Mesenchymal stem cell (in vitro differentiated cells and primary cell): ENCODE measurements at regions not wholly inside any gene's neighbourhood (a gene's known extent, or its start where the extent isn't known, plus 50 kb on each side); places are given as distances from the start of the nearest gene placed in this dataset.

ENCODE experiments used
- DNase-seq: peaks from one replicate; pipeline ENCODE4 v3.0.0-alpha.2; 2013
- H2AFZ ChIP-seq: one replicate; pipeline ENCODE4 v1.6.1; 2013; ENCODE audit warnings: low read depth, mild to moderate bottlenecking, control low read depth, inconsistent platforms, low read length, moderate library complexity
- H2AK5ac ChIP-seq: 2 replicates; pipeline ENCODE4 v1.6.1; 2013; ENCODE audit warnings: low read length, moderate library complexity, mild to moderate bottlenecking, inconsistent platforms; ENCODE audit not compliant: severe bottlenecking
- H2BK120ac ChIP-seq: one replicate; pipeline ENCODE4 v1.6.1; 2013; ENCODE audit warnings: low read depth, mild to moderate bottlenecking, inconsistent platforms, low read length, moderate library complexity
- H2BK12ac ChIP-seq, 2 experiments: one replicate each; pipeline ENCODE4 v1.6.1; 2013; ENCODE audit warnings: inconsistent platforms in 2 of 2, low read length in 2 of 2, mild to moderate bottlenecking in 2 of 2, moderate library complexity in 2 of 2, control low read depth in 1 of 2
- H2BK15ac ChIP-seq: one replicate; pipeline ENCODE4 v1.6.1; 2013; ENCODE audit warnings: mild to moderate bottlenecking, low read depth, inconsistent platforms; ENCODE audit not compliant: poor library complexity, severe bottlenecking
- H2BK5ac ChIP-seq: 2 replicates; pipeline ENCODE4 v1.6.1; 2013; ENCODE audit warnings: low read depth, mild to moderate bottlenecking, low read length, control low read depth, inconsistent platforms; ENCODE audit not compliant: poor library complexity, severe bottlenecking
- H3K14ac ChIP-seq, 2 experiments: one replicate each; pipeline ENCODE4 v1.6.1; 2013; ENCODE audit warnings: inconsistent platforms in 2 of 2, low read length in 2 of 2, control low read depth in 1 of 2, mild to moderate bottlenecking in 1 of 2, moderate library complexity in 1 of 2
- H3K18ac ChIP-seq, 2 experiments: one replicate each; pipeline ENCODE4 v1.6.1; 2013; ENCODE audit warnings: inconsistent platforms in 2 of 2, low read length in 2 of 2, control low read depth in 1 of 2, low read depth in 1 of 2, mild to moderate bottlenecking in 1 of 2
- H3K23ac ChIP-seq, 2 experiments: one replicate each; pipeline ENCODE4 v1.6.1; 2013; ENCODE audit warnings: inconsistent platforms in 2 of 2, low read length in 2 of 2, mild to moderate bottlenecking in 2 of 2, moderate library complexity in 2 of 2, control low read depth in 1 of 2
- H3K27ac ChIP-seq: 2 replicates; pipeline ENCODE4 v1.5.1; 2013; ENCODE audit warnings: mild to moderate bottlenecking, moderate library complexity, low read length, control low read depth, inconsistent platforms; ENCODE audit not compliant: poor library complexity, severe bottlenecking
- H3K27me3 ChIP-seq, 2 experiments: 2 replicates each; pipeline versions ENCODE4 v1.6.1 to v1.7.0; 2013; ENCODE audit warnings: low read length in 2 of 2, mild to moderate bottlenecking in 2 of 2, moderate library complexity in 2 of 2, control low read depth in 1 of 2, inconsistent platforms in 1 of 2; ENCODE audit not compliant: control insufficient read depth in 1 of 2, insufficient read depth in 1 of 2
- H3K36me3 ChIP-seq, 2 experiments: 2 replicates each; pipeline versions ENCODE4 v1.6.1 to v1.7.0; 2013; ENCODE audit warnings: low read length in 2 of 2, control low read depth in 1 of 2, inconsistent platforms in 1 of 2, low read depth in 1 of 2, mild to moderate bottlenecking in 1 of 2; ENCODE audit not compliant: insufficient read depth in 2 of 2, control insufficient read depth in 1 of 2
- H3K4ac ChIP-seq, 2 experiments: one replicate each; pipeline ENCODE4 v1.6.1; 2013; ENCODE audit warnings: inconsistent platforms in 2 of 2, low read length in 2 of 2, mild to moderate bottlenecking in 2 of 2, moderate library complexity in 2 of 2, control low read depth in 1 of 2, low read depth in 1 of 2
- H3K4me1 ChIP-seq: 2 replicates; pipeline ENCODE4 v1.6.1; 2013; ENCODE audit warnings: low read depth, low read length, control low read depth; ENCODE audit not compliant: control insufficient read depth, insufficient read depth
- H3K4me2 ChIP-seq: 2 replicates; pipeline ENCODE4 v1.6.1; 2013; ENCODE audit warnings: low read length, mild to moderate bottlenecking, inconsistent platforms; ENCODE audit not compliant: poor library complexity, severe bottlenecking
- H3K4me3 ChIP-seq, 2 experiments: 2 replicates each; pipeline versions ENCODE4 v1.5.1 to v1.7.0; 2013; ENCODE audit warnings: low read length in 2 of 2, mild to moderate bottlenecking in 2 of 2, control low read depth in 1 of 2, low read depth in 1 of 2; ENCODE audit not compliant: insufficient read depth in 1 of 2
- H3K79me1 ChIP-seq: replicated peaks from 2 replicates; pipeline ENCODE4 v1.6.1; 2013; ENCODE audit warnings: mild to moderate bottlenecking, control low read depth, low read length, inconsistent platforms; ENCODE audit not compliant: poor library complexity, severe bottlenecking
- H3K9ac ChIP-seq: 2 replicates; pipeline ENCODE4 v1.7.0; 2013; ENCODE audit warnings: mild to moderate bottlenecking, low read length, moderate library complexity
- H3K9me3 ChIP-seq: 2 replicates; pipeline ENCODE4 v1.7.0; 2013; ENCODE audit warnings: mild to moderate bottlenecking, low read length; ENCODE audit not compliant: control insufficient read depth
- H4K8ac ChIP-seq: one replicate; pipeline ENCODE4 v1.6.1; 2013; ENCODE audit warnings: inconsistent platforms, mild to moderate bottlenecking, low read length, moderate library complexity
- H4K91ac ChIP-seq: one replicate; pipeline ENCODE4 v1.6.1; 2013; ENCODE audit warnings: mild to moderate bottlenecking, low read length, inconsistent platforms
- WGBS: methylation state at CpG from one replicate; pipeline ENCODE4 v1.1.7; 2013; ENCODE audit warnings: mixed read lengths; 5-methylcytosine and 5-hydroxymethylcytosine counted together

DNA sequence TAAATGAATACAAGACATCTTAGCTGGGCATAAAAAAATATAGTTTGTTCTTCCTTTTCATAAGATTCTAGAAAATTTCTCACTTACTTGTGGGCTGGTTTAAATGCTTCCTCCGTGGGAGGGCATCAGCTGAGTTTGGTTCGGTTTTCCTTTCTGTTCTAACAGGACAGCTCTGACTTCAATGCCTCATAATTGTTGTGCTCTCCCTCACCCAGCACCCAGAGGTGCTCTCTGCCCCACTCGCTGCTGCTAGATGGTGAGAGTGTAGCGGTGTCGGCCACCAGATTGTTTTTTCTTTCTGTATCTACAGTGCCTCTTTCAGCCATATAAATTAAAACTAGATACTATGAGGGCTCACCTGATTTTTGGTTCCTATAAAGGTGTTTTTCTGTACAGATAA lies 407.2 kb upstream of the CDH7 start:
- H3K4ac ChIP-seq, result no peak overlapping the region
- no peak overlapping the region for H3K4me2 ChIP-seq
- no peak overlapping the region for H3K4me3 ChIP-seq
- H2BK15ac ChIP-seq, result no peak overlapping the region
- no peak overlapping the region for H2BK12ac ChIP-seq
- 100% methylated on average over 2 of the region's 5 CpGs for WGBS
- H4K8ac ChIP-seq, result no peak overlapping the region
- H2AK5ac ChIP-seq, result no peak overlapping the region
- no peaks in the 10 kb centered on the region for H3K79me1 ChIP-seq
- H3K18ac ChIP-seq, result no peak overlapping the region
- H4K91ac ChIP-seq, result no peak overlapping the region
- no peak overlapping the region for H2BK120ac ChIP-seq
- H3K36me3 ChIP-seq, result no peaks in the 10 kb centered on the region
- H3K9ac ChIP-seq, result no peak overlapping the region
- no peak for DNase-seq
- no peak overlapping the region for H3K14ac ChIP-seq
- H3K23ac ChIP-seq, result no peak overlapping the region
- H3K9me3 ChIP-seq, result peaks cover 13% of the 10 kb centered on the region
- H2AFZ ChIP-seq, result no peak overlapping the region
- no peaks in the 10 kb centered on the region for H3K27me3 ChIP-seq
- H3K27ac ChIP-seq, result no peak overlapping the region
- H2BK5ac ChIP-seq, result no peak overlapping the region
- no peaks in the 10 kb centered on the region for H3K4me1 ChIP-seq

DNA sequence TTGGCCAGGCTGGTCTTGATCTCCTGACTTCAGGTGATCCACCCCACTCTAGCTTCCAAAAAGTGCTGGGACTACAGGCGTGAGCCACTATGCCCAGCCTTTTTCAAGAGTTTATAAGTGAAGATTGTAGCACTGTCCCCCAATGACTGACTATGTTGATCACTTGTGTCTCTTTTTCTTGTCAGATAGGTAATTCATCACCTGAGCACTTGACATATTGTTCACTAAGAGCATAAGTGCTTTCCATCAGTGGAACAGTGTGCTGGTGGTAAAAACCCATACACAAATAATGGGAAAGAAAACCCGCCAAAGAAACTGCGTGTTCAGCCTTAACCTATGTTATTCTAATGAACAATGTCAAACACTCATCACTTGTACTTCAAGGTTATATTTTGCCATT lies 414.4 kb upstream of the CDH7 start:
- no peaks in the 10 kb centered on the region for H3K27me3 ChIP-seq
- H3K4ac ChIP-seq, result no peak overlapping the region
- no peak overlapping the region for H2BK120ac ChIP-seq
- no peaks in the 10 kb centered on the region for H3K9me3 ChIP-seq
- H3K4me2 ChIP-seq, result no peak overlapping the region
- no peaks in the 10 kb centered on the region for H3K36me3 ChIP-seq
- no peak overlapping the region for H2BK12ac ChIP-seq
- no peak overlapping the region for H2BK15ac ChIP-seq
- H3K14ac ChIP-seq, result no peak overlapping the region
- no peak overlapping the region for H3K23ac ChIP-seq
- no peak overlapping the region for H4K8ac ChIP-seq
- H3K4me1 ChIP-seq, result no peaks in the 10 kb centered on the region
- H3K79me1 ChIP-seq, result no peaks in the 10 kb centered on the region
- H4K91ac ChIP-seq, result no peak overlapping the region
- no peak overlapping the region for H2AFZ ChIP-seq
- no peak overlapping the region for H3K9ac ChIP-seq
- no peak overlapping the region for H2AK5ac ChIP-seq
- H3K4me3 ChIP-seq, result no peak overlapping the region
- no peak overlapping the region for H2BK5ac ChIP-seq
- no peak overlapping the region for H3K27ac ChIP-seq
- H3K18ac ChIP-seq, result no peak overlapping the region
- DNase-seq, result no peak
- 87% methylated on average over 2 of the region's 3 CpGs for WGBS

DNA sequence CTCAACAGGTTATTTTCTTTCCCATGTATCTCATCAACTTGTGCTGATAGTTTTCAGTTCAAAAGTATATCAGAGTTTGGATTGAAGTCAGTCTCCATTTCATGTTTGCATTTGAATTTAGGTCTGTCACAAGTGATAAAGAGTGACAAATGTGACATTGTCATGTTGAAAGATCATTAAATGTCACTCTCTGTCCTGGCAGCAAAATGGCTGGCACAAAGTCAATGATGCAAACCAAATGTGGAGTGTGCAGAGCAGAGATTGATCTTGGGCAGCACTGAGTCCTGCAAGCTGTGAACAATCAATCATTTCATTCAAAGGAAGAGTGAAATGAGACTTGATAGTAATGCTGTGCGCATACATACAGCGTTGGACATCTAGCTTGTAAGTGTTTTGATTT lies 421.8 kb upstream of the CDH7 start:
- H3K27me3 ChIP-seq, result no peaks in the 10 kb centered on the region
- WGBS, result no CpG with 5 or more reads among the region's 2 CpGs
- no peak overlapping the region for H3K4me2 ChIP-seq
- no peaks in the 10 kb centered on the region for H3K4me1 ChIP-seq
- no peak overlapping the region for H4K8ac ChIP-seq
- no peak overlapping the region for H3K18ac ChIP-seq
- no peak overlapping the region for H2BK12ac ChIP-seq
- DNase-seq, result no peak
- no peak overlapping the region for H3K4ac ChIP-seq
- H3K79me1 ChIP-seq, result no peaks in the 10 kb centered on the region
- no peak overlapping the region for H3K4me3 ChIP-seq
- H3K9ac ChIP-seq, result no peak overlapping the region
- no peak overlapping the region for H3K27ac ChIP-seq
- H2BK120ac ChIP-seq, result no peak overlapping the region
- H2BK15ac ChIP-seq, result no peak overlapping the region
- no peak overlapping the region for H2AK5ac ChIP-seq
- H3K23ac ChIP-seq, result no peak overlapping the region
- no peak overlapping the region for H2BK5ac ChIP-seq
- no peak overlapping the region for H4K91ac ChIP-seq
- no peak overlapping the region for H2AFZ ChIP-seq
- no peaks in the 10 kb centered on the region for H3K9me3 ChIP-seq
- H3K36me3 ChIP-seq, result no peaks in the 10 kb centered on the region
- no peak overlapping the region for H3K14ac ChIP-seq

DNA sequence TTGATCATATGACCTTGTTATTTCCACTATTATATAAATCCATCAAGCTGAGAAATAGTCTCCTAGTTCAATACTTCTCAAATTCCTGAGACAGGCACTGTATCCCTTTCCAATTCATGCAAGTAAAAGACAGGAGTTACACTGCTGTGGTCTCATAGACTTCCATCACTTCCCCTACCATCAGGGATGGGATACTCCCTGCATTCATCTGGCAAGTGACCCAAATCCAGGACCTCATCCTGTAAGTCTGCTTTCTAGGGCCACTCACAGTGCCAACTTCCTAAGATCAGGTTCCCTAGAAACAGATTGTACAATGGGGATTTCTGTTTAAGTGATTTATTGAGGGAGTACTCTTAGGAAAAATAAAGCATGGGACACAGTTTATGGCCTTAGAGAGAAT lies 424.0 kb upstream of the CDH7 start:
- Histone ChIP-seq H3K9ac (no peak overlapping the region), H2AK5ac (no peak overlapping the region), H2AFZ (no peak overlapping the region), H3K14ac (no peak overlapping the region), H3K9me3 (no peaks in the 10 kb centered on the region), H3K79me1 (no peaks in the 10 kb centered on the region), H3K4me1 (no peaks in the 10 kb centered on the region), H2BK120ac (no peak overlapping the region), H3K4me2 (no peak overlapping the region), H2BK12ac (no peak overlapping the region), H3K18ac (no peak overlapping the region), H3K36me3 (no peaks in the 10 kb centered on the region), H3K4ac (no peak overlapping the region), H3K23ac (no peak overlapping the region), H4K91ac (no peak overlapping the region), H4K8ac (no peak overlapping the region), H3K4me3 (no peak overlapping the region), H2BK5ac (no peak overlapping the region), H2BK15ac (no peak overlapping the region), H3K27me3 (no peaks in the 10 kb centered on the region), H3K27ac (no peak overlapping the region)
- DNase-seq, result no peak
